ENCODE measurements at regions not wholly inside any gene's neighbourhood (a gene's known extent, or its start where the extent isn't known, plus 50 kb on each side); places are given as distances from the start of the nearest gene placed in this dataset.
"Not testable (repeated sequence)": the region's sequence is repeated elsewhere in the genome, so short reads cannot be mapped to it uniquely, and the experiment has no call there.

- Histone ChIP-seq H3K4me3 (replicated peaks in 1 of 3) (no peak overlapping the region), H3K9me3 (no peaks in the 10 kb centered on the region), H3K27ac (no peak overlapping the region), H3K27me3 (no peaks in the 10 kb centered on the region), H3K4me1 (no peaks in the 10 kb centered on the region), H3K36me3 (no peaks in the 10 kb centered on the region)
- no peak for TF ChIP-seq POLR2A (IDR thresholded peaks at IDR 0.05)
- no peak for DNase-seq
- intact Hi-C loops (cut with DNase I): no loop called here
- 87 to 89% methylated on average over 4 to 5 of the region's 6 CpGs for WGBS, 2 donors
Observed at GRCh38 chr13:65309906-65310305, 1920.2 kb downstream of the PCDH9 start.

GRCh38 chr13:65308729-65309128 lies 1921.4 kb downstream of the PCDH9 start:
- DNase-seq; H3K9me3 ChIP-seq; H3K4me1 ChIP-seq; intact Hi-C loops (cut with DNase I); H3K27ac ChIP-seq; H3K4me3 ChIP-seq (replicated peaks in 1 of 3); H3K27me3 ChIP-seq; H3K36me3 ChIP-seq: not testable (repeated sequence)
- 89 to 93% methylated on average over 1 of the region's 1 CpG for WGBS, 2 donors

DNA sequence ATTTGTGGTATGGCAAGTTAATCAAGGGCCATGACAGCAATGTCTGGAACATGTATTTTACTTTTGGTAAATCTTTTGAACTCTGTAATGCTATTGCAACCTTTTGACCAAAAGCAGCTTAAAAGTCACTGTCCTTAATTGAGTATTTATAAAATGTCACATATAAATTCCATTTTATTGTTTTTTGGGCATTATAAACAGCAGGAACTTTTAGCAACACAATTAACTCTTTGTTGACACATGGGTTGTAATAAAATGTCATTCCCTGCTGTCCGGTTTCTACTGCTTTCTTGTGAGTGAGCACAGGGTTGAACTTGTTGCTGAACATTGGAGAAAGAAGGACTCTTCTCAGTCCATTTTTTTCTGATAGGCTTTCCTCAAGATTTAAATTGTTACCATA lies 1923.1 kb downstream of the PCDH9 start:
- Histone ChIP-seq H3K27ac (no peak overlapping the region), H3K36me3 (no peaks in the 10 kb centered on the region), H3K9me3 (no peaks in the 10 kb centered on the region), H3K4me3 (replicated peaks in 1 of 3) (no peak overlapping the region), H3K27me3 (no peaks in the 10 kb centered on the region), H3K4me1 (no peaks in the 10 kb centered on the region)
- no peak for TF ChIP-seq POLR2A (IDR thresholded peaks at IDR 0.05)
- no peak for TF ChIP-seq CTCF (IDR thresholded peaks at IDR 0.05)
- 86 to 91% methylated on average over 1 of the region's 1 CpG for WGBS, 2 donors
- intact Hi-C loops (cut with DNase I): no loop called here
- DNase-seq: no peak

DNA sequence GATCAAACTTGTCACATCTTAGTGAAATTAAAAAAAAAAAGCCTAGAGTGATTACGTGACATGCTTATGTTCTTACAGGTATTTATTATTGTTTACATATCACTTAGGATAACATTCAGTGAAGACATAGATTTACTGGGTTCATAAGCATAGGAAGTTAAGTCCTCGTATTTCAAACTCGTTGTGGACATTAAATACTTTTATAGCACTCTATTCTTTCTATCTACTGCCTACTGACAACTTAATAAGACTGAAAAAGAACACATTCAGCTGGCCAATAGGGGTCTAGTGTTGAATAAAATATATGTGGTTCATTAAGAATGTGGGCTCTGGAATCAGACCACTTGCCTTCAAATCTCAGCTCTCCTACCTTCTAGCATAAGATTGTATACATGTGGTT lies 1927.4 kb downstream of the PCDH9 start:
- no peak for DNase-seq
- Histone ChIP-seq H3K36me3 (no peaks in the 10 kb centered on the region), H3K4me3 (replicated peaks in 1 of 3) (no peak overlapping the region), H3K27ac (no peak overlapping the region), H3K4me1 (no peaks in the 10 kb centered on the region), H3K27me3 (no peaks in the 10 kb centered on the region), H3K9me3 (no peaks in the 10 kb centered on the region)
- whole genome bisulfite sequencing, 2 donors: 79 to 86% methylated on average over 3 of the region's 3 CpGs
- intact Hi-C loops (cut with DNase I): no loop called here
- TF ChIP-seq POLR2A (IDR thresholded peaks at IDR 0.05): no peak
- TF ChIP-seq CTCF (IDR thresholded peaks at IDR 0.05): no peak

GRCh38 chr13:65301506-65301905 lies 1928.6 kb downstream of the PCDH9 start:
- H3K9me3 ChIP-seq: no peaks in the 10 kb centered on the region
- intact Hi-C loops (cut with DNase I): no loop called here
- H3K27ac ChIP-seq: no peak overlapping the region
- no peak overlapping the region for H3K4me3 ChIP-seq (replicated peaks in 1 of 3)
- H3K36me3 ChIP-seq: no peaks in the 10 kb centered on the region
- TF ChIP-seq POLR2A (IDR thresholded peaks at IDR 0.05) (no peak), CTCF (IDR thresholded peaks at IDR 0.05) (no peak)
- no peak for DNase-seq
- no peaks in the 10 kb centered on the region for H3K27me3 ChIP-seq
- H3K4me1 ChIP-seq: no peaks in the 10 kb centered on the region

DNA sequence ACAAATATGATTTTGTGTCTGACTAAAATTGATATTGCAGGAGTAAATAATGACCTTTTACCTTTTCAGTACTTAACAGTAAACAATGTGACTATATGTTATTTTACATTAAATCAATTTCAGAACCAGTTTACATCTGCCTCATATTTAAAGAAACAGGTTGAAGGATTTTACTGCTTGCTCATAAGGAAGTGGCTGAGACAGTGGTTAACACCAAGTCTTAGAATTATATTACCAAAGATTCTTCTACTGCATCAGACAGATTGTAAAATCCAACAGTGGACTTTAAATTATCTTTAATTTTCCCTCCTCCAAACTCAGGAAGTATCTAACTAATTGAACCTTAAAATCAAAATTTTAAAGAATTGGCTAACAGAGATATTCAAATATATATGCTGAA lies 1929.9 kb downstream of the PCDH9 start:
- intact Hi-C loops (cut with DNase I): no loop called here
- TF ChIP-seq CTCF (IDR thresholded peaks at IDR 0.05) (no peak), POLR2A (IDR thresholded peaks at IDR 0.05) (no peak)
- no peak for DNase-seq
- Histone ChIP-seq H3K36me3 (no peaks in the 10 kb centered on the region), H3K4me3 (replicated peaks in 1 of 3) (no peak overlapping the region), H3K27me3 (no peaks in the 10 kb centered on the region), H3K27ac (no peak overlapping the region), H3K4me1 (no peaks in the 10 kb centered on the region), H3K9me3 (no peaks in the 10 kb centered on the region)
